ENCODE measurements at regions not wholly inside any gene's neighbourhood (a gene's known extent, or its start where the extent isn't known, plus 50 kb on each side); places are given as distances from the start of the nearest gene placed in this dataset.

DNA sequence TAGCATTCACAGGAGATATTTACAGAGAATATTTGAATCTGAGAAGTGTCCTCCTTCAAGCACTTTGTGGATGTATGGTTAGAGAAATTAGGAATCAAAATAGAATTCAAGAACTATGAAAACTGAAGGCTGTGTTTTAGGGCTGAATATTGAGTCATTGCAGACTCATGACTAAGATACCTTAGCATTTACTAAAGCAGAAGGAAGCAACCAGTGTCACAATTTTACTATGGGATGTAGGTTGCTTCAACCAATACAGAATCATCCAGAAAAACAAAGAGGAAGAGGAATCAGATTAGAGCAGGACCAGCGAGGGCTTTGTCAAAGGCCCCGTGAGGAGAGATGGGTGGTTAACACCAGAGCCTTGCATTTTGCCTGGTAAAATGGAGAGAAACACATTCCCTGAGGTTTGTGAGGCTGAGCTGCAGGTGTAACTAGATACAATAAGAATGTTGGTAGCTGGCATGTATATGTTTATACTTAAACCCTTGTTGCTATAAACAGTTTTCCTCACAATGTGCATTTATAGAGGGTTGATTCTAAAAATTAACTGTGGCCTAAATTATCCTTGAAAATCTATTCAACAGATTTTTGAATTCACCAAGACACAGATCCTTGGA lies 518.1 kb downstream of the AGTPBP1 start:
- TF ChIP-seq, protein P1, sequence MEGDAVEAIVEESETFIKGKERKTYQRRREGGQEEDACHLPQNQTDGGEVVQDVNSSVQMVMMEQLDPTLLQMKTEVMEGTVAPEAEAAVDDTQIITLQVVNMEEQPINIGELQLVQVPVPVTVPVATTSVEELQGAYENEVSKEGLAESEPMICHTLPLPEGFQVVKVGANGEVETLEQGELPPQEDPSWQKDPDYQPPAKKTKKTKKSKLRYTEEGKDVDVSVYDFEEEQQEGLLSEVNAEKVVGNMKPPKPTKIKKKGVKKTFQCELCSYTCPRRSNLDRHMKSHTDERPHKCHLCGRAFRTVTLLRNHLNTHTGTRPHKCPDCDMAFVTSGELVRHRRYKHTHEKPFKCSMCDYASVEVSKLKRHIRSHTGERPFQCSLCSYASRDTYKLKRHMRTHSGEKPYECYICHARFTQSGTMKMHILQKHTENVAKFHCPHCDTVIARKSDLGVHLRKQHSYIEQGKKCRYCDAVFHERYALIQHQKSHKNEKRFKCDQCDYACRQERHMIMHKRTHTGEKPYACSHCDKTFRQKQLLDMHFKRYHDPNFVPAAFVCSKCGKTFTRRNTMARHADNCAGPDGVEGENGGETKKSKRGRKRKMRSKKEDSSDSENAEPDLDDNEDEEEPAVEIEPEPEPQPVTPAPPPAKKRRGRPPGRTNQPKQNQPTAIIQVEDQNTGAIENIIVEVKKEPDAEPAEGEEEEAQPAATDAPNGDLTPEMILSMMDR (conservative IDR thresholded peaks at IDR 0.05) = no peak
- TF ChIP-seq ZFX (IDR thresholded peaks at IDR 0.05) = no peak
- no peak overlapping the region for H3K27ac ChIP-seq

DNA sequence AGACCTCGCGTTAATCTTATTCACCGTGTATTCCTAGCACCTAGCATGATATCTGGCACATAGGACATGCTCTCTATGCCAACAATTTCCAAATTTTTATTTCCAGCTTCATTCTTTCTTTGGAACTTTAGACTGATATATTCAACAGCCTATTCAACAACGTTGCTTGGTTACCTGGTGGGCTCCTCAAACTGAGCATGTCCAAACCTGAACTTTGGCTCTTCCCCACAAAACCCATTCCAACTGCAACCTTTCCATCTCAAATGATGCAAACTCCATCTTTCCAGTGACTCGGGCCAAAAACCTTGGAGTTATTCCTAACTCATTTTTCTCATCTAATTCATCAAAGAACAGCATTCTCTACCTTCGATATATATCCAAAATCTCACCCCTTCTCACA lies 525.2 kb downstream of the AGTPBP1 start:
- TF ChIP-seq ZFX (IDR thresholded peaks at IDR 0.05) = no peak
- TF ChIP-seq, protein P1 (conservative IDR thresholded peaks at IDR 0.05) = no peak
- H3K27ac ChIP-seq = no peak overlapping the region

DNA sequence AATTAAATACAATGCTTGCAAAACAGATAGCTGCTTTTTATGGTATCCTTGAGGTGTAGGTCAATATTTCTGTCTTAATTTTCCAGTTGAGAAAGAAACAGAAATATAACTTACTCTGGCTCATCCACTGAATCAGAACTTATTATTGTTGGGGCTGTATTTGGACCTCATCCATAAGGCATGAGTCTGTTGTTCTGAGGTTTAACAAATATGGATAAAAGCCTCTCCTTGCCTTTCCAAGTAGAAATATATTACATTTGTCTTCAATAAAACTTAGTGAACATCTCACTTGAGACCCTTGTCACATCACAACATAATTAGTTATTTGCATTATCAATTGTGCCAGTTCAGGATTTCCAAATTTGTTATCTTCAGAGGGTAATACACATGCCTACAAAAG lies 525.8 kb downstream of the AGTPBP1 start:
- no peak for TF ChIP-seq ZFX (IDR thresholded peaks at IDR 0.05)
- TF ChIP-seq, protein P1 (conservative IDR thresholded peaks at IDR 0.05) = no peak
- H3K27ac ChIP-seq = no peak overlapping the region

- TF ChIP-seq, protein P1 (conservative IDR thresholded peaks at IDR 0.05) = no peak
- TF ChIP-seq ZFX (IDR thresholded peaks at IDR 0.05) = no peak
- no peak overlapping the region for H3K27ac ChIP-seq
Observed at GRCh38 chr9:85215416-85215815, 526.3 kb downstream of the AGTPBP1 start.

GRCh38 chr9:85213650-85214607 lies 527.8 kb downstream of the AGTPBP1 start:
- no peak overlapping the region for H3K27ac ChIP-seq
- TF ChIP-seq, protein P1 (conservative IDR thresholded peaks at IDR 0.05) = no peak
- no peak for TF ChIP-seq ZFX (IDR thresholded peaks at IDR 0.05)

DNA sequence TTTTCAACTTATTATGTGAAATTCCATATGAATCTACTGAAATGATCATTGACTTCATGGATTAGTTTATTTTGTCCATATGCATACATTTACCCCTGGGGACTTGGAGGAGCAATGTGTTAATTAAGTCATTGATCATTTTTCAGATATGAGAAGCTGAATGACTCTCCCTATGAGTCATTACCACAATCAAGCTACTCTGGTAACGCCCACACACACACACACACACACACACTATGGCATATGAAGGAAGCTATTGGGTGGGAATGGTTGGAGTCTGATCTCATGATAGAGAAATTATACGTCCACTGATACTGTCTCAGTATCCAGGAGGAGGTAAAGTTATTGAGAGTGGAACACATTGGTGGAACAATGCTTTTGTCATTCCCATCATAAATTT lies 528.9 kb downstream of the AGTPBP1 start:
- TF ChIP-seq ZFX (IDR thresholded peaks at IDR 0.05) = no peak
- TF ChIP-seq, protein P1 (conservative IDR thresholded peaks at IDR 0.05) = no peak
- no peak overlapping the region for H3K27ac ChIP-seq

GRCh38 chr9:85212209-85212608 lies 529.5 kb downstream of the AGTPBP1 start:
- H3K27ac ChIP-seq = no peak overlapping the region
- TF ChIP-seq ZFX (IDR thresholded peaks at IDR 0.05) = no peak
- TF ChIP-seq, protein P1 (conservative IDR thresholded peaks at IDR 0.05) = no peak
